Trophoblast cell (in vitro differentiated cells and primary cell): ENCODE measurements at regions not wholly inside any gene's neighbourhood (a gene's known extent, or its start where the extent isn't known, plus 50 kb on each side); places are given as distances from the start of the nearest gene placed in this dataset.

Source experiments
- DNase-seq, 2 donors: peaks; one replicate each; pipeline ENCODE4 v3.0.0-alpha.2; 2016
- H2AFZ ChIP-seq: 2 replicates; pipeline ENCODE4 v1.6.1; 2013; ENCODE audit warnings: low read length, moderate library complexity, mild to moderate bottlenecking; ENCODE audit not compliant: insufficient read depth, poor library complexity
- H2AK5ac ChIP-seq: 2 replicates; pipeline ENCODE4 v1.6.1; 2013; ENCODE audit warnings: mild to moderate bottlenecking, low read length
- H2BK120ac ChIP-seq: 2 replicates; pipeline ENCODE4 v1.6.1; 2013; ENCODE audit warnings: low read length, mild to moderate bottlenecking, moderate library complexity; ENCODE audit not compliant: insufficient read depth, poor library complexity
- H2BK12ac ChIP-seq: 2 replicates; pipeline ENCODE4 v1.6.1; 2013; ENCODE audit warnings: mild to moderate bottlenecking, low read length, moderate library complexity
- H2BK5ac ChIP-seq: 2 replicates; pipeline ENCODE4 v1.6.1; 2013; ENCODE audit warnings: low read length, low read depth, moderate library complexity, mild to moderate bottlenecking; ENCODE audit not compliant: poor library complexity
- H3K14ac ChIP-seq: 2 replicates; pipeline ENCODE4 v1.6.1; 2013; ENCODE audit warnings: mild to moderate bottlenecking, low read length
- H3K18ac ChIP-seq: 2 replicates; pipeline ENCODE4 v1.6.1; 2013; ENCODE audit warnings: mild to moderate bottlenecking, low read length
- H3K23ac ChIP-seq: 2 replicates; pipeline ENCODE4 v1.6.1; 2013; ENCODE audit warnings: low read length
- H3K27ac ChIP-seq: 2 replicates; pipeline ENCODE4 v1.5.1; 2013; ENCODE audit warnings: low read depth, mild to moderate bottlenecking, inconsistent platforms, low read length, moderate library complexity
- H3K27me3 ChIP-seq: 2 replicates; pipeline ENCODE4 v1.6.1; 2013; ENCODE audit warnings: inconsistent platforms, mild to moderate bottlenecking, low read length, moderate library complexity; ENCODE audit not compliant: insufficient read depth
- H3K36me3 ChIP-seq, 2 experiments: 1 replicate in 1 of 2; 2 replicates in 1 of 2; pipeline ENCODE4 v1.6.1; 2013; ENCODE audit warnings: low read length in 2 of 2, mild to moderate bottlenecking in 2 of 2, moderate library complexity in 1 of 2; ENCODE audit not compliant: insufficient read depth in 2 of 2, control insufficient read depth in 1 of 2
- H3K4ac ChIP-seq: 2 replicates; pipeline ENCODE4 v1.6.1; 2013; ENCODE audit warnings: low read depth, mild to moderate bottlenecking, low read length, moderate library complexity
- H3K4me1 ChIP-seq, 2 experiments: 1 replicate in 1 of 2; 2 replicates in 1 of 2; pipeline ENCODE4 v1.6.1; 2013; ENCODE audit warnings: low read length in 2 of 2, mild to moderate bottlenecking in 2 of 2, moderate library complexity in 1 of 2; ENCODE audit not compliant: insufficient read depth in 2 of 2, control insufficient read depth in 1 of 2
- H3K4me2 ChIP-seq: 2 replicates; pipeline ENCODE4 v1.6.1; 2013; ENCODE audit warnings: inconsistent platforms, mild to moderate bottlenecking, low read length, moderate library complexity
- H3K4me3 ChIP-seq: 2 replicates; pipeline ENCODE4 v1.5.1; 2013; ENCODE audit warnings: mild to moderate bottlenecking, low read depth, low read length, inconsistent platforms
- H3K79me1 ChIP-seq: one replicate; pipeline ENCODE4 v1.6.1; 2013; ENCODE audit warnings: low read length
- H3K79me2 ChIP-seq: 2 replicates; pipeline ENCODE4 v1.6.1; 2013; ENCODE audit warnings: low read length, mild to moderate bottlenecking; ENCODE audit not compliant: control insufficient read depth, insufficient read depth, poor library complexity
- H3K9ac ChIP-seq: 2 replicates; pipeline ENCODE4 v1.6.1; 2013; ENCODE audit warnings: mild to moderate bottlenecking, low read length
- H3K9me3 ChIP-seq: 2 replicates; pipeline ENCODE4 v1.6.1; 2013; ENCODE audit warnings: low read depth, mild to moderate bottlenecking, control low read depth, inconsistent platforms, low read length; ENCODE audit not compliant: insufficient read depth
- H4K12ac ChIP-seq: 2 replicates; pipeline ENCODE4 v1.6.1; 2013; ENCODE audit warnings: low read depth, mild to moderate bottlenecking, low read length, moderate library complexity
- H4K8ac ChIP-seq: 2 replicates; pipeline ENCODE4 v1.6.1; 2013; ENCODE audit warnings: low read depth, mild to moderate bottlenecking, low read length, moderate library complexity
- H4K91ac ChIP-seq: one replicate; pipeline ENCODE4 v1.6.1; 2013; ENCODE audit warnings: low read depth, mild to moderate bottlenecking, low read length, moderate library complexity
- WGBS: extraction: QIAGEN DNeasy Blood & Tissue Kit; methylation state at CpG from one replicate; pipeline ENCODE4 v1.1.7; 2013; ENCODE audit warnings: missing lambda C conversion rate; ENCODE audit not compliant: insufficient read length, insufficient coverage; ENCODE audit errors: extremely low coverage; 5-methylcytosine and 5-hydroxymethylcytosine counted together

GRCh38 chr5:107319901-107320300 is 350.8 kb downstream of the EFNA5 start:
- no peak overlapping the region for H3K27ac ChIP-seq
- DNase-seq, result no peak
- H3K4ac ChIP-seq, result no peak overlapping the region
- no peak overlapping the region for H3K18ac ChIP-seq
- no peaks in the 10 kb centered on the region for H3K36me3 ChIP-seq
- H2BK12ac ChIP-seq, result no peak overlapping the region
- no peaks in the 10 kb centered on the region for H3K79me2 ChIP-seq
- no peak overlapping the region for H3K14ac ChIP-seq
- no peaks in the 10 kb centered on the region for H3K9me3 ChIP-seq
- H4K8ac ChIP-seq, result no peak overlapping the region
- no peak overlapping the region for H4K12ac ChIP-seq
- H3K4me1 ChIP-seq, result no peaks in the 10 kb centered on the region
- no CpG with 5 or more reads among the region's 1 CpG for WGBS
- H3K79me1 ChIP-seq, result no peaks in the 10 kb centered on the region
- no peak overlapping the region for H4K91ac ChIP-seq
- H3K9ac ChIP-seq, result no peak overlapping the region
- H3K23ac ChIP-seq, result no peak overlapping the region
- H3K27me3 ChIP-seq, result no peaks in the 10 kb centered on the region
- H2BK5ac ChIP-seq, result no peak overlapping the region
- no peak overlapping the region for H3K4me3 ChIP-seq
- no peak overlapping the region for H2AK5ac ChIP-seq
- no peak overlapping the region for H3K4me2 ChIP-seq
- H2BK120ac ChIP-seq, result no peak overlapping the region
- H2AFZ ChIP-seq, result no peak overlapping the region

GRCh38 chr5:107314330-107314729 is 356.4 kb downstream of the EFNA5 start:
- H3K9ac ChIP-seq, result no peak overlapping the region
- H3K27me3 ChIP-seq, result no peaks in the 10 kb centered on the region
- no peak overlapping the region for H2BK120ac ChIP-seq
- no peak overlapping the region for H4K91ac ChIP-seq
- no peak overlapping the region for H3K14ac ChIP-seq
- H2BK12ac ChIP-seq, result no peak overlapping the region
- peaks cover 0 to 2% of the 10 kb centered on the region in 2 experiments for H3K4me1 ChIP-seq
- no peaks in the 10 kb centered on the region for H3K36me3 ChIP-seq
- H3K9me3 ChIP-seq, result no peaks in the 10 kb centered on the region
- H3K27ac ChIP-seq, result no peak overlapping the region
- H4K12ac ChIP-seq, result no peak overlapping the region
- H3K4me2 ChIP-seq, result no peak overlapping the region
- H3K79me2 ChIP-seq, result no peaks in the 10 kb centered on the region
- no peak overlapping the region for H2BK5ac ChIP-seq
- no peak overlapping the region for H4K8ac ChIP-seq
- no peak overlapping the region for H3K18ac ChIP-seq
- H2AFZ ChIP-seq, result no peak overlapping the region
- no CpG with 5 or more reads among the region's 3 CpGs for WGBS
- no peak overlapping the region for H3K4me3 ChIP-seq
- no peak overlapping the region for H2AK5ac ChIP-seq
- no peaks in the 10 kb centered on the region for H3K79me1 ChIP-seq
- no peak overlapping the region for H3K23ac ChIP-seq
- DNase-seq, result no peak
- no peak overlapping the region for H3K4ac ChIP-seq

GRCh38 chr5:107313921-107314320 is 356.8 kb downstream of the EFNA5 start:
- Histone ChIP-seq H3K9me3 (no peaks in the 10 kb centered on the region), H2BK5ac (no peak overlapping the region), H3K79me1 (no peaks in the 10 kb centered on the region), H3K18ac (no peak overlapping the region), H2BK12ac (no peak overlapping the region), H3K4me1 (peaks cover 0 to 2% of the 10 kb centered on the region in 2 experiments), H4K8ac (no peak overlapping the region), H2BK120ac (no peak overlapping the region), H3K79me2 (no peaks in the 10 kb centered on the region), H4K91ac (no peak overlapping the region), H3K27ac (no peak overlapping the region), H4K12ac (no peak overlapping the region), H3K14ac (no peak overlapping the region), H3K4ac (no peak overlapping the region), H2AFZ (no peak overlapping the region), H3K23ac (no peak overlapping the region), H3K27me3 (no peaks in the 10 kb centered on the region), H3K9ac (no peak overlapping the region), H3K4me2 (no peak overlapping the region), H3K36me3 (no peaks in the 10 kb centered on the region), H2AK5ac (no peak overlapping the region), H3K4me3 (no peak overlapping the region)
- WGBS, result no CpG with 5 or more reads among the region's 3 CpGs
- DNase-seq, result no peak

GRCh38 chr5:107313098-107313497 is 357.6 kb downstream of the EFNA5 start:
- no peaks in the 10 kb centered on the region for H3K9me3 ChIP-seq
- H2AFZ ChIP-seq, result no peak overlapping the region
- H4K91ac ChIP-seq, result no peak overlapping the region
- no peak overlapping the region for H3K4me2 ChIP-seq
- H3K36me3 ChIP-seq, result no peaks in the 10 kb centered on the region
- no peak overlapping the region for H2AK5ac ChIP-seq
- H3K9ac ChIP-seq, result no peak overlapping the region
- no peaks in the 10 kb centered on the region for H3K79me2 ChIP-seq
- H2BK120ac ChIP-seq, result no peak overlapping the region
- H2BK5ac ChIP-seq, result no peak overlapping the region
- no peak overlapping the region for H4K8ac ChIP-seq
- no CpG with 5 or more reads among the region's 3 CpGs for WGBS
- H3K79me1 ChIP-seq, result no peaks in the 10 kb centered on the region
- no peak overlapping the region for H3K4me3 ChIP-seq
- no peak for DNase-seq
- no peak overlapping the region for H3K4ac ChIP-seq
- H3K18ac ChIP-seq, result no peak overlapping the region
- H3K27ac ChIP-seq, result no peak overlapping the region
- H4K12ac ChIP-seq, result no peak overlapping the region
- H3K4me1 ChIP-seq, result peaks cover 0 to 2% of the 10 kb centered on the region in 2 experiments
- H3K14ac ChIP-seq, result no peak overlapping the region
- H3K23ac ChIP-seq, result no peak overlapping the region
- no peak overlapping the region for H2BK12ac ChIP-seq
- no peaks in the 10 kb centered on the region for H3K27me3 ChIP-seq
